OCI-LY3 (cell line): ENCODE measurements at regions not wholly inside any gene's neighbourhood (a gene's known extent, or its start where the extent isn't known, plus 50 kb on each side); places are given as distances from the start of the nearest gene placed in this dataset.

ENCODE experiments used
- H2AFZ ChIP-seq: fragments of 200-600, 300-600 bp; shearing (Covaris generic); 2 replicates; pipeline ENCODE4 v1.6.0; 2014; ENCODE audit warnings: antibody characterized with exemption, low read depth, low read length
- H3K27ac ChIP-seq: fragments of 200-600, 300-600 bp; sonication (generic); 2 replicates; pipeline ENCODE4 v1.5.1; 2014; ENCODE audit warnings: mild to moderate bottlenecking, low read length, moderate library complexity, mixed read lengths
- H3K27me3 ChIP-seq: fragments of 200-600, 300-600 bp; sonication (generic); 2 replicates; pipeline ENCODE4 v1.6.1; 2014; ENCODE audit warnings: low read depth, low read length, mixed read lengths
- H3K36me3 ChIP-seq: fragments of 200-600, 300-600 bp; sonication (generic); replicated peaks from 2 replicates; pipeline ENCODE3; 2014; ENCODE audit warnings: low read depth, low read length, mixed read lengths
- H3K4me1 ChIP-seq: fragments of 300-600, 200-600 bp; sonication (generic); 2 replicates; pipeline ENCODE4 v1.6.1; 2014; ENCODE audit warnings: low read length, mixed read lengths
- H3K4me2 ChIP-seq: fragments of 200-600, 300-600 bp; sonication (generic); 2 replicates; pipeline ENCODE4 v1.6.1; 2014; ENCODE audit warnings: low read length, mixed read lengths
- H3K4me3 ChIP-seq: fragments of 300-600, 200-600 bp; sonication (generic); 2 replicates; pipeline ENCODE4 v1.5.1; 2014; ENCODE audit warnings: antibody characterized with exemption, mild to moderate bottlenecking, low read length, moderate library complexity
- H3K79me2 ChIP-seq: fragments of 300-600, 200-600 bp; shearing (Covaris generic); 2 replicates; pipeline ENCODE4 v1.6.1; 2014; ENCODE audit warnings: mild to moderate bottlenecking, low read length, mixed read lengths
- H3K9ac ChIP-seq: fragments of 300-600, 200-600 bp; shearing (Covaris generic); 2 replicates; pipeline ENCODE4 v1.6.0; 2014; ENCODE audit warnings: mild to moderate bottlenecking, low read length, moderate library complexity
- H3K9me3 ChIP-seq: fragments of 200-600, 300-600 bp; shearing (Covaris generic); 2 replicates; pipeline ENCODE4 v1.6.1; 2014; ENCODE audit warnings: low read length, mixed read lengths; ENCODE audit not compliant: insufficient read depth
- H4K20me1 ChIP-seq: fragments of 200-600, 300-600 bp; sonication (generic); 2 replicates; pipeline ENCODE4 v1.6.1; 2016; ENCODE audit warnings: low read length, mixed read lengths; ENCODE audit not compliant: insufficient read depth
- EZH2phosphoT487 ChIP-seq: fragments of 200-600 bp; shearing (Covaris generic); IDR thresholded peaks from 2 replicates; pipeline ENCODE4 v1.6.1; 2018; ENCODE audit warnings: antibody characterized with exemption, mixed run types, low read depth
- TF ChIP-seq, protein P1 (sequence below): fragments of 200-600, 300-600 bp; sonication (generic); IDR thresholded peaks from 2 replicates; pipeline ENCODE4 v1.5.1; 2014; ENCODE audit warnings: antibody characterized with exemption, low read length, low read depth

DNA sequence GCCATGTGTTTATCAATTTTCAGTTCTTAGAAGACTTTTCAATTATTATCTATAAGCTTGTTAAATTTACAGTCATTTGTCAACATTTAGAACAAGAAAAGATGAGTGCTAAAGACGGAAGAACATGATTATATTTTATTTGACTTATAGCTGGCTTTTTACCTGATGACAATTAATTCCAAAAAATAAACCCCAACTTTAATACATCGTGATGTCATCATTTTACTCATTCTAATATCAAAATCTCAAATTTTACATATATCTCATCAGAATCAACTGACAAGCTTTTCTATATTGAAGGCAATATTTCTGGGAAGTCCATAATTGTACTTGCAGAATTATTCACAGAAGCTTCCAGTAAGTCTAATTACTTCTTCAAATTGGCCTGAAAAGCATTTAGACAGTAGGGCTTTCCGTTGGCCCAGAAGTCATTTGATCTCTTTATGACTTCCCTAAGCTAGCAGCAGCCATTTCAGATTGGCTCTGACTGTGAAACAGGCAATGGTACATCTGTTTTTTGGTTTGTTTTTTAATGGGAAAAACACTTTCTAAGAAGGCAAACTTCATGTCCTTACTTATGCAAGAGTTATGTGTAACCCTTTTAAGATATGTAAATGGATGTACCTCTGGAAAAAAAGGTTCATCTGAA lies 234.7 kb upstream of the PLSCR5 start:
- no peak overlapping the region for H2AFZ ChIP-seq
- no peaks in the 10 kb centered on the region for H3K36me3 ChIP-seq
- no peak overlapping the region for H3K27ac ChIP-seq
- H3K4me3 ChIP-seq: no peak overlapping the region
- no peaks in the 10 kb centered on the region for H4K20me1 ChIP-seq
- TF ChIP-seq, protein P1, sequence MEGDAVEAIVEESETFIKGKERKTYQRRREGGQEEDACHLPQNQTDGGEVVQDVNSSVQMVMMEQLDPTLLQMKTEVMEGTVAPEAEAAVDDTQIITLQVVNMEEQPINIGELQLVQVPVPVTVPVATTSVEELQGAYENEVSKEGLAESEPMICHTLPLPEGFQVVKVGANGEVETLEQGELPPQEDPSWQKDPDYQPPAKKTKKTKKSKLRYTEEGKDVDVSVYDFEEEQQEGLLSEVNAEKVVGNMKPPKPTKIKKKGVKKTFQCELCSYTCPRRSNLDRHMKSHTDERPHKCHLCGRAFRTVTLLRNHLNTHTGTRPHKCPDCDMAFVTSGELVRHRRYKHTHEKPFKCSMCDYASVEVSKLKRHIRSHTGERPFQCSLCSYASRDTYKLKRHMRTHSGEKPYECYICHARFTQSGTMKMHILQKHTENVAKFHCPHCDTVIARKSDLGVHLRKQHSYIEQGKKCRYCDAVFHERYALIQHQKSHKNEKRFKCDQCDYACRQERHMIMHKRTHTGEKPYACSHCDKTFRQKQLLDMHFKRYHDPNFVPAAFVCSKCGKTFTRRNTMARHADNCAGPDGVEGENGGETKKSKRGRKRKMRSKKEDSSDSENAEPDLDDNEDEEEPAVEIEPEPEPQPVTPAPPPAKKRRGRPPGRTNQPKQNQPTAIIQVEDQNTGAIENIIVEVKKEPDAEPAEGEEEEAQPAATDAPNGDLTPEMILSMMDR: no peak
- no peak overlapping the region for H3K9ac ChIP-seq
- no peaks in the 10 kb centered on the region for H3K27me3 ChIP-seq
- no peaks in the 10 kb centered on the region for H3K4me1 ChIP-seq
- no peak overlapping the region for H3K4me2 ChIP-seq
- no peaks in the 10 kb centered on the region for H3K79me2 ChIP-seq
- no peaks in the 10 kb centered on the region for H3K9me3 ChIP-seq

DNA sequence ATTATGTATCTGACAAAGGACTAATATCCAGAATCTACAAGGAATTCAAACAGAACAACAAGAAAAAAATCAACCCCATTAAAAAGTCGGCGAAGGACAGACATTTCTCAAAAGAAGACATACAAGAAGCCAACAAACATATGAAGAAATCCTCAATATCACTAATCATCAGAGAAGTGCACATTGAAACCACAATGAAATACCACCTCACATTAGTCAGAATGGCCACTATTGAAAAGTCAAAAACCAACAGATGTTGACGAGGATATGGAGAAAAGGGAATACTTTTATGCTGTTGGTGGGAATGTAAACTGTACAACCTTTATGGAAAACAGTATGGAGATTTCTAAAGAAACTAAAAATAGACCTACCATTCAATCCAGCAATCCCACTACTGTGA lies 233.1 kb upstream of the PLSCR5 start:
- H3K27me3 ChIP-seq: no peaks in the 10 kb centered on the region
- no peaks in the 10 kb centered on the region for H3K4me1 ChIP-seq
- no peaks in the 10 kb centered on the region for H3K9me3 ChIP-seq
- no peak for TF ChIP-seq EZH2phosphoT487
- TF ChIP-seq, protein P1: no peak
- no peaks in the 10 kb centered on the region for H3K79me2 ChIP-seq
- H3K36me3 ChIP-seq: no peaks in the 10 kb centered on the region
- H3K4me2 ChIP-seq: no peak overlapping the region
- no peak overlapping the region for H3K4me3 ChIP-seq
- no peak overlapping the region for H3K9ac ChIP-seq
- H2AFZ ChIP-seq: no peak overlapping the region
- H3K27ac ChIP-seq: no peak overlapping the region
- H4K20me1 ChIP-seq: no peaks in the 10 kb centered on the region

DNA sequence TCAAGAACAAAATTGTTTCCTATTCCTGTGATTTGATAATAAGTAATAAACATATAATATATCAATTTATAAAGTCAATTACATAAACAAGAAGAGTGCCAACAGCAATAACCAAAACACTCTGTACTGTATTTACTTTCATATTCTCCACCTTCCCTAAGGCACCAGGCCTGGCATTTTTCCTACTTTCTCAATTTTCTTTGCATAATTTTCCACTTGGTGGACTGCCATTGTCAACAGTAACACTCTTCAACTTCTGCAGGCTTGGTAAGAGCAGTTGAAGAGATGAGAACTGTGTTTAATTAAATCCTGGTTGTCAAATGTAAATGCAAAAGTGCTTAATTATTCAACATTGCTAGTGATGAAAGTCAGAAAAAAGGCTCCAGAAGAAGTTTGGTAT lies 229.8 kb upstream of the PLSCR5 start:
- Histone ChIP-seq H4K20me1 (no peaks in the 10 kb centered on the region), H3K9me3 (no peaks in the 10 kb centered on the region), H3K79me2 (no peaks in the 10 kb centered on the region), H3K27me3 (no peaks in the 10 kb centered on the region), H3K27ac (no peak overlapping the region), H3K4me2 (no peak overlapping the region), H3K36me3 (no peaks in the 10 kb centered on the region), H3K4me3 (no peak overlapping the region), H3K4me1 (no peaks in the 10 kb centered on the region), H3K9ac (no peak overlapping the region), H2AFZ (no peak overlapping the region)
- TF ChIP-seq EZH2phosphoT487: no peak
- TF ChIP-seq, protein P1: no peak

DNA sequence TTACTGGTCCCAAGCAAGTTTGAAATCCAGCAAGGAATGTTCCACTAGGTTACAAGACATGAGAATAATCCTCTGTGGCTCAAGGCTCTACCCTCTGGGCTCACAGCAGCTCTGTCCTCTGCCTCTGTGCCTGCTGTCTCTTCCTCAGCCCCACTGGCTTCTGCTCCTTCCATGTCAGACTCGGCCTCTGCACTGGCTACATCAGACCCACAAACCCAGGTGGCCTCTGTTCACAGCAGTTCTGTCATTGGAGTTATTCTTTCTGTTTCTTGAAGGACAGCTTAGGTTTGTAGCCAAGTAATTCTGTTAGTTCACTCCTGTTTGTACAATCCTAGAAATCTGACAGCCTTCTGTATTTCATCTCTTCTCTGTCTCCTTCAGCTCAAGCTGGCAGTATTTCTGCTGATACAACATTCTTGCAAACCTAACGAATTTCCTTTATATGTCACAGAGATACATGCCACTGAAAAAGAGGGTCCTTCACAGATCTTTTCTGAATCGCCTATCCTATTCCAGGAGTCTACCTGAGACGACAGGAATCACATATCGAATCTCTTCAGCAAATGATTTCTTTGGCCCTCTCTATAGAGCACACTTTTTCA lies 227.8 kb upstream of the PLSCR5 start:
- Histone ChIP-seq H3K9me3 (no peaks in the 10 kb centered on the region), H3K9ac (no peak overlapping the region), H3K4me3 (no peak overlapping the region), H2AFZ (no peak overlapping the region), H3K4me1 (no peaks in the 10 kb centered on the region), H3K4me2 (no peak overlapping the region), H3K36me3 (no peaks in the 10 kb centered on the region), H3K27me3 (no peaks in the 10 kb centered on the region), H4K20me1 (no peaks in the 10 kb centered on the region), H3K79me2 (no peaks in the 10 kb centered on the region), H3K27ac (no peak overlapping the region)
- TF ChIP-seq EZH2phosphoT487: no peak
- TF ChIP-seq, protein P1: no peak
